Vagina (tissue), 2 donors: ENCODE measurements at regions not wholly inside any gene's neighbourhood (a gene's known extent, or its start where the extent isn't known, plus 50 kb on each side); places are given as distances from the start of the nearest gene placed in this dataset.
"Not testable (repeated sequence)": the region's sequence is repeated elsewhere in the genome, so short reads cannot be mapped to it uniquely, and the experiment has no call there.

Source experiments
- DNase-seq, 2 donors: peaks; one replicate each; pipeline ENCODE4 v3.0.0-alpha.2; 2017; ENCODE audit errors: extremely low spot score in 2 of 2
- H3K27ac ChIP-seq: fragments of 200-600 bp; sonication (generic); one replicate; pipeline ENCODE4 v1.5.1; 2019
- H3K27me3 ChIP-seq: fragments of 200-600 bp; sonication (generic); one replicate; pipeline ENCODE4 v1.5.1; 2019
- H3K36me3 ChIP-seq, 2 donors: fragments of 200-600 bp; sonication (generic); one replicate each; pipeline ENCODE4 v1.5.1; 2017 to 2019
- H3K4me1 ChIP-seq: fragments of 200-600 bp; sonication (generic); one replicate; pipeline ENCODE4 v1.5.1; 2019
- H3K4me3 ChIP-seq, 2 donors: fragments of 200-600 bp; sonication (generic); 1 replicate in 1 of 2; 2 replicates in 1 of 2; pipeline ENCODE4 v1.5.1; 2016 to 2019
- H3K9me3 ChIP-seq: fragments of 200-600 bp; sonication (generic); one replicate; pipeline ENCODE4 v1.5.1; 2019
- POLR2A ChIP-seq, 2 donors: fragments of 450-650 bp; IDR thresholded peaks; one replicate each; pipeline ENCODE4 v1.6.1; 2017; ENCODE audit warnings: antibody characterized with exemption in 2 of 2, mild to moderate bottlenecking in 2 of 2, moderate library complexity in 2 of 2
- POLR2AphosphoS5 ChIP-seq, 2 donors: sonication (generic); formaldehyde crosslinking; IDR thresholded peaks; one replicate each; pipeline ENCODE4 v1.9.0; 2017; ENCODE audit warnings: antibody characterized with exemption in 2 of 2, mild to moderate bottlenecking in 2 of 2, low read depth in 1 of 2; ENCODE audit not compliant: insufficient read depth in 1 of 2
- intact Hi-C: fragments of 100-400 bp; cut with DNase I; formaldehyde crosslinking; loops from one replicate; pipeline ENCODE4 v1.15.1; 2023
- TF ChIP-seq, protein P1 (sequence below), 3 experiments: fragments of 450-650 bp in 2 of 3; fragments of 200-600 bp in 1 of 3; sonication (generic) in 1 of 3; IDR thresholded peaks; one replicate each; pipeline ENCODE4 v1.5.1; 2017 to 2019; ENCODE audit warnings: antibody characterized with exemption in 3 of 3, mild to moderate bottlenecking in 2 of 3, moderate library complexity in 2 of 3

DNA sequence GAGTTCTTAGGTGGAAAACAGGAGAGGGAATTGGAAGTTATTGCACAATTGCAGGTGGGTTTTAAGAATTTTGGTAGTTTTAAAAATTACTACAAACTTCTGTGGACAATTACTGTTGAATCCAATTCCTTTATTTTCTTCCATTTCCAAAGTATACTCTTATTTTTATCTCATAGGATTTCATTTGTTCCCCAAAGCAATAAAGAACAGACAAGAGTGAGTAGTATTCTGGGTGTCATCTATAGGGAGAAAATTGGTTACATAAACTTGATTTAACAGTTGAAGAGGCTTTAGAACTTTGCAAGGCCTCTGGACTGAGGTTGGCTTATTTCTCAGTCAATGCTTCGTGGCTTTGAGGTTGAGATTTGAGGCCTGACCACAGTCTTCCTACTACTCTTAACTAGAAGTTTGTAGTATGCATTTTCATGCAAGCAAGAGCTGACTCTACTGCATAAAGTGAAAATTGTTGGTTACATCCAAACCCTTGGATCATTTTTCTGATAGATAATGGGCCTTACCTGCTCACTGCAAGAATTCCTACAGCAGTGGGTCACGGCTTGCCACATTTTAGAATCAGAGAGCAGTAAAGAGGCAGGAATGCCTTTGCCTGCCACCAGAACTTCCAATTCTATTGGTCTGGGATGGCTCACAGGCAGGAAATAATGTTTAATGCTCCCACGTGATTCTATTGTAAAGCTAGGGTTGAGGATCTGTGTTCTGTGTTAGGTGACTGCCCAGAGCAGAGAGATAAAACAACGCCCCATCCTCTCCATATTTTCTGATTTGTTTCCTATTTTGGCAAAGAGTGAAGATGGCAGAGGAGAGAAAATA lies 270.5 kb downstream of the TTC6 start:
- Histone ChIP-seq H3K4me1 (peaks cover 5% of the 10 kb centered on the region), H3K27ac (no peak overlapping the region), H3K9me3 (no peaks in the 10 kb centered on the region), H3K36me3 (no peaks in the 10 kb centered on the region), H3K27me3 (no peaks in the 10 kb centered on the region), H3K4me3 (no peak overlapping the region)
- intact Hi-C loops = no loop called here
- no peak for TF ChIP-seq POLR2A (IDR thresholded peaks at IDR 0.05)
- no peak for TF ChIP-seq POLR2AphosphoS5 (IDR thresholded peaks at IDR 0.05; ENCODE audit: insufficient read depth in 1 of 2, low read depth in 1 of 2)
- TF ChIP-seq, protein P1, sequence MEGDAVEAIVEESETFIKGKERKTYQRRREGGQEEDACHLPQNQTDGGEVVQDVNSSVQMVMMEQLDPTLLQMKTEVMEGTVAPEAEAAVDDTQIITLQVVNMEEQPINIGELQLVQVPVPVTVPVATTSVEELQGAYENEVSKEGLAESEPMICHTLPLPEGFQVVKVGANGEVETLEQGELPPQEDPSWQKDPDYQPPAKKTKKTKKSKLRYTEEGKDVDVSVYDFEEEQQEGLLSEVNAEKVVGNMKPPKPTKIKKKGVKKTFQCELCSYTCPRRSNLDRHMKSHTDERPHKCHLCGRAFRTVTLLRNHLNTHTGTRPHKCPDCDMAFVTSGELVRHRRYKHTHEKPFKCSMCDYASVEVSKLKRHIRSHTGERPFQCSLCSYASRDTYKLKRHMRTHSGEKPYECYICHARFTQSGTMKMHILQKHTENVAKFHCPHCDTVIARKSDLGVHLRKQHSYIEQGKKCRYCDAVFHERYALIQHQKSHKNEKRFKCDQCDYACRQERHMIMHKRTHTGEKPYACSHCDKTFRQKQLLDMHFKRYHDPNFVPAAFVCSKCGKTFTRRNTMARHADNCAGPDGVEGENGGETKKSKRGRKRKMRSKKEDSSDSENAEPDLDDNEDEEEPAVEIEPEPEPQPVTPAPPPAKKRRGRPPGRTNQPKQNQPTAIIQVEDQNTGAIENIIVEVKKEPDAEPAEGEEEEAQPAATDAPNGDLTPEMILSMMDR (IDR thresholded peaks at IDR 0.05) = no peak
- no peak for DNase-seq

DNA sequence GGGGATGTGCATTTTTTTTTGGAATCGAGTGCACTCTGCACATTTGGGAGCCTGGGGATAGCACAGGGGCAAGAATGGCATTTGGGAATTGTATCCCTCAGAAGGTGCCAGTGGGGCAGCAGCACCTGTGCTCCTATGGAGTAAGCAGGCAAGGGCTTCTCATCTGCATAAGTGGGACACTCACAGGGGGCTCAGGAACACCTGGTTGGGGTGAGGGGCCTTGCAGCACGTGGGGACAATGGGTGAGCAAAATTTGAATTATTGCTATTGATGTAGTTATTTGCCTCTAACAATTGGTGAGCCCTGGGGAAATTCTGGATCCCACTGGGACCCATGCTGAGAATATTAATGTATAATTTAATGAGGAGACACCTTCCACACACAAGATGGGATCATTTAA lies 274.2 kb downstream of the TTC6 start:
- no peaks in the 10 kb centered on the region for H3K9me3 ChIP-seq
- intact Hi-C loops = no loop called here
- no peak for DNase-seq
- no peaks in the 10 kb centered on the region for H3K27me3 ChIP-seq
- H3K4me3 ChIP-seq = no peak overlapping the region
- peaks cover 7% of the 10 kb centered on the region for H3K4me1 ChIP-seq
- TF ChIP-seq, protein P1 (IDR thresholded peaks at IDR 0.05) = no peak
- no peak for TF ChIP-seq POLR2AphosphoS5 (IDR thresholded peaks at IDR 0.05; ENCODE audit: insufficient read depth in 1 of 2, low read depth in 1 of 2)
- no peak for TF ChIP-seq POLR2A (IDR thresholded peaks at IDR 0.05)
- H3K36me3 ChIP-seq = no peaks in the 10 kb centered on the region
- H3K27ac ChIP-seq = no peak overlapping the region

- Histone ChIP-seq H3K27me3 (no peaks in the 10 kb centered on the region), H3K36me3 (no peaks in the 10 kb centered on the region), H3K4me3 (no peak overlapping the region), H3K9me3 (no peaks in the 10 kb centered on the region), H3K27ac (no peak overlapping the region), H3K4me1 (peaks cover 6% of the 10 kb centered on the region)
- intact Hi-C loops = no loop called here
- TF ChIP-seq POLR2AphosphoS5 (IDR thresholded peaks at IDR 0.05; ENCODE audit: insufficient read depth in 1 of 2, low read depth in 1 of 2) = no peak
- TF ChIP-seq, protein P1 (IDR thresholded peaks at IDR 0.05) = no peak
- no peak for TF ChIP-seq POLR2A (IDR thresholded peaks at IDR 0.05)
- no peak for DNase-seq
Measured at GRCh38 chr14:37870170-37870569, 274.7 kb downstream of the TTC6 start.

GRCh38 chr14:37870632-37871346 lies 275.4 kb downstream of the TTC6 start:
- H3K27ac ChIP-seq = no peak overlapping the region
- TF ChIP-seq, protein P1 (IDR thresholded peaks at IDR 0.05) = no peak
- TF ChIP-seq POLR2A (IDR thresholded peaks at IDR 0.05) = no peak
- no peak for TF ChIP-seq POLR2AphosphoS5 (IDR thresholded peaks at IDR 0.05; ENCODE audit: insufficient read depth in 1 of 2, low read depth in 1 of 2)
- H3K27me3 ChIP-seq = no peaks in the 10 kb centered on the region
- DNase-seq = no peak
- intact Hi-C loops = no loop called here
- H3K36me3 ChIP-seq = no peaks in the 10 kb centered on the region
- H3K9me3 ChIP-seq = no peaks in the 10 kb centered on the region
- H3K4me1 ChIP-seq = peaks cover 5% of the 10 kb centered on the region
- no peak overlapping the region for H3K4me3 ChIP-seq

- H3K4me3 ChIP-seq, H3K9me3 ChIP-seq, H3K4me1 ChIP-seq, intact Hi-C loops, H3K27ac ChIP-seq, DNase-seq, H3K36me3 ChIP-seq, H3K27me3 ChIP-seq: not testable (repeated sequence)
Measured at GRCh38 chr14:37874065-37874428, 278.6 kb downstream of the TTC6 start.
